22Rv1 (cell line): ENCODE measurements at regions not wholly inside any gene's neighbourhood (a gene's known extent, or its start where the extent isn't known, plus 50 kb on each side); places are given as distances from the start of the nearest gene placed in this dataset.

ENCODE experiments used
- CTCF ChIP-seq: fragments of 450-650 bp; IDR thresholded peaks from 2 replicates; pipeline ENCODE4 v1.5.1; 2017; ENCODE audit warnings: mild to moderate bottlenecking
- ZFX ChIP-seq: fragments of 450-650 bp; IDR thresholded peaks from 2 replicates; pipeline ENCODE4 v1.6.1; 2017; ENCODE audit warnings: antibody characterized with exemption, borderline replicate concordance

GRCh38 chr10:128725531-128725930 lies 599.3 kb upstream of the MKI67 start:
- TF ChIP-seq CTCF (no peak), ZFX (no peak)
